Neuronal stem cell (in vitro differentiated cells): ENCODE measurements at regions not wholly inside any gene's neighbourhood (a gene's known extent, or its start where the extent isn't known, plus 50 kb on each side); places are given as distances from the start of the nearest gene placed in this dataset.

Experiments
- DNase-seq: peaks from one replicate; pipeline ENCODE4 v3.0.0-alpha.2; 2013; ENCODE audit warnings: low spot score
- H2AFZ ChIP-seq: one replicate; pipeline ENCODE4 v1.6.1; 2013; ENCODE audit warnings: mild to moderate bottlenecking, low read length, inconsistent platforms
- H2AK5ac ChIP-seq: 2 replicates; pipeline ENCODE4 v1.6.1; 2013; ENCODE audit warnings: low read depth, mild to moderate bottlenecking, inconsistent platforms, low read length, moderate library complexity, mixed read lengths
- H2BK120ac ChIP-seq: 2 replicates; pipeline ENCODE4 v1.6.1; 2013; ENCODE audit warnings: low read depth, mild to moderate bottlenecking, inconsistent platforms, low read length, moderate library complexity, mixed read lengths
- H2BK12ac ChIP-seq: one replicate; pipeline ENCODE4 v1.6.1; 2013; ENCODE audit warnings: low read length, inconsistent platforms
- H2BK15ac ChIP-seq: 2 replicates; pipeline ENCODE4 v1.6.1; 2013; ENCODE audit warnings: mild to moderate bottlenecking, low read length, inconsistent platforms, mixed read lengths
- H2BK5ac ChIP-seq: one replicate; pipeline ENCODE4 v1.6.1; 2013; ENCODE audit warnings: inconsistent platforms, mild to moderate bottlenecking, low read length, moderate library complexity
- H3K14ac ChIP-seq: one replicate; pipeline ENCODE4 v1.6.1; 2013; ENCODE audit warnings: low read length, inconsistent platforms
- H3K18ac ChIP-seq: 2 replicates; pipeline ENCODE4 v1.6.1; 2013; ENCODE audit warnings: low read length, inconsistent platforms
- H3K23ac ChIP-seq: 2 replicates; pipeline ENCODE4 v1.6.1; 2013; ENCODE audit warnings: low read depth, mild to moderate bottlenecking, mixed read lengths, low read length, inconsistent platforms; ENCODE audit not compliant: poor library complexity
- H3K27ac ChIP-seq: replicated peaks from 3 replicates; pipeline ENCODE4 v1.5.1; 2013; ENCODE audit warnings: low read length, inconsistent platforms
- H3K27me3 ChIP-seq, 3 experiments: 2 replicates each; pipeline ENCODE4 v1.6.1; 2013; ENCODE audit warnings: low read length in 3 of 3, mild to moderate bottlenecking in 2 of 3, inconsistent platforms in 1 of 3, low read depth in 1 of 3, mixed read lengths in 1 of 3, moderate library complexity in 1 of 3; ENCODE audit not compliant: control insufficient read depth in 3 of 3, insufficient read depth in 3 of 3
- H3K36me3 ChIP-seq, 2 donors: replicated peaks in 1 of 2; 2 replicates each; pipeline ENCODE4 v1.6.1; 2013; ENCODE audit warnings: low read length in 2 of 2; ENCODE audit not compliant: control insufficient read depth in 2 of 2, insufficient read depth in 2 of 2
- H3K4ac ChIP-seq: 2 replicates; pipeline ENCODE4 v1.6.1; 2013; ENCODE audit warnings: inconsistent platforms, mild to moderate bottlenecking, low read length, moderate library complexity
- H3K4me1 ChIP-seq, 2 donors: 1 replicate in 1 of 2; 2 replicates in 1 of 2; pipeline ENCODE4 v1.6.1; 2013; ENCODE audit warnings: low read length in 2 of 2, low read depth in 1 of 2; ENCODE audit not compliant: control insufficient read depth in 2 of 2, insufficient read depth in 1 of 2
- H3K4me2 ChIP-seq: one replicate; pipeline ENCODE4 v1.6.1; 2013; ENCODE audit warnings: mild to moderate bottlenecking, low read length, inconsistent platforms; ENCODE audit not compliant: insufficient read depth, poor library complexity, severe bottlenecking
- H3K4me3 ChIP-seq, 2 donors: 2 replicates each; pipeline ENCODE4 v1.5.1; 2013; ENCODE audit warnings: low read length in 2 of 2, mild to moderate bottlenecking in 2 of 2, inconsistent platforms in 1 of 2, moderate library complexity in 1 of 2
- H3K79me1 ChIP-seq: one replicate; pipeline ENCODE4 v1.6.1; 2013; ENCODE audit warnings: low read depth, mild to moderate bottlenecking, inconsistent platforms, low read length, moderate library complexity
- H3K9ac ChIP-seq: one replicate; pipeline ENCODE4 v1.6.1; 2013; ENCODE audit warnings: mild to moderate bottlenecking, low read depth, low read length, inconsistent platforms; ENCODE audit not compliant: poor library complexity
- H3K9me3 ChIP-seq, 2 donors: replicated peaks in 1 of 2; 2 replicates each; pipeline versions ENCODE3 to v1.6.1; 2013; ENCODE audit warnings: low read length in 2 of 2, mild to moderate bottlenecking in 2 of 2, inconsistent platforms in 1 of 2, low read depth in 1 of 2, mixed read lengths in 1 of 2, moderate library complexity in 1 of 2; ENCODE audit not compliant: control insufficient read depth in 2 of 2, insufficient read depth in 1 of 2
- H4K8ac ChIP-seq: one replicate; pipeline ENCODE4 v1.6.1; 2013; ENCODE audit warnings: low read depth, mild to moderate bottlenecking, inconsistent platforms, low read length, moderate library complexity
- H4K91ac ChIP-seq: one replicate; pipeline ENCODE4 v1.6.1; 2013; ENCODE audit warnings: low read length, low read depth, mild to moderate bottlenecking, inconsistent platforms; ENCODE audit not compliant: poor library complexity
- WGBS, 2 donors: extraction: QIAGEN DNeasy Blood & Tissue Kit; methylation state at CpG; one replicate each; pipeline ENCODE4 v1.1.7; 2013; ENCODE audit warnings: missing lambda C conversion rate in 2 of 2, mixed read lengths in 1 of 2; ENCODE audit not compliant: insufficient read length in 2 of 2, insufficient replicate concordance in 1 of 2; ENCODE audit errors: extremely low coverage in 2 of 2; 5-methylcytosine and 5-hydroxymethylcytosine counted together

GRCh38 chr2:35174845-35175244 lies 1180.7 kb upstream of the CRIM1 start:
- no peak overlapping the region for H3K23ac ChIP-seq
- H4K8ac ChIP-seq: no peak overlapping the region
- H3K79me1 ChIP-seq: no peaks in the 10 kb centered on the region
- no peak overlapping the region for H3K4me3 ChIP-seq
- no peak overlapping the region for H3K14ac ChIP-seq
- no peak overlapping the region for H2BK5ac ChIP-seq
- H3K4ac ChIP-seq: no peak overlapping the region
- no peak for DNase-seq
- H3K9ac ChIP-seq: no peak overlapping the region
- no peak overlapping the region for H2AFZ ChIP-seq
- H4K91ac ChIP-seq: no peak overlapping the region
- H3K36me3 ChIP-seq: no peaks in the 10 kb centered on the region
- H3K9me3 ChIP-seq: no peaks in the 10 kb centered on the region
- H2BK15ac ChIP-seq: no peak overlapping the region
- H2BK12ac ChIP-seq: no peak overlapping the region
- no peaks in the 10 kb centered on the region for H3K27me3 ChIP-seq
- H2BK120ac ChIP-seq: no peak overlapping the region
- WGBS, 2 donors: no CpG with 5 or more reads among the region's 7 CpGs
- no peak overlapping the region for H3K18ac ChIP-seq
- H3K27ac ChIP-seq: no peak overlapping the region
- H2AK5ac ChIP-seq: no peak overlapping the region
- H3K4me2 ChIP-seq: no peak overlapping the region
- no peaks in the 10 kb centered on the region for H3K4me1 ChIP-seq

GRCh38 chr2:35172687-35173086 lies 1182.9 kb upstream of the CRIM1 start:
- no peak overlapping the region for H2BK12ac ChIP-seq
- H3K79me1 ChIP-seq: no peaks in the 10 kb centered on the region
- no peak overlapping the region for H3K4ac ChIP-seq
- no peak for DNase-seq
- H2AFZ ChIP-seq: no peak overlapping the region
- H3K9me3 ChIP-seq: no peaks in the 10 kb centered on the region
- H4K91ac ChIP-seq: no peak overlapping the region
- no peak overlapping the region for H3K23ac ChIP-seq
- no peak overlapping the region for H3K9ac ChIP-seq
- no peak overlapping the region for H2AK5ac ChIP-seq
- H3K4me2 ChIP-seq: no peak overlapping the region
- H2BK15ac ChIP-seq: no peak overlapping the region
- H3K4me1 ChIP-seq: no peaks in the 10 kb centered on the region
- H4K8ac ChIP-seq: no peak overlapping the region
- no peaks in the 10 kb centered on the region for H3K36me3 ChIP-seq
- no peak overlapping the region for H3K14ac ChIP-seq
- no peak overlapping the region for H3K27ac ChIP-seq
- no peak overlapping the region for H2BK5ac ChIP-seq
- no peak overlapping the region for H2BK120ac ChIP-seq
- no peak overlapping the region for H3K4me3 ChIP-seq
- WGBS, 2 donors: no CpG with 5 or more reads among the region's 2 CpGs
- no peak overlapping the region for H3K18ac ChIP-seq
- H3K27me3 ChIP-seq: no peaks in the 10 kb centered on the region

GRCh38 chr2:35168351-35168750 lies 1187.2 kb upstream of the CRIM1 start:
- no peak overlapping the region for H2BK12ac ChIP-seq
- no peak overlapping the region for H4K8ac ChIP-seq
- H3K4me1 ChIP-seq: no peaks in the 10 kb centered on the region
- H3K36me3 ChIP-seq: no peaks in the 10 kb centered on the region
- no peak overlapping the region for H3K18ac ChIP-seq
- H3K9me3 ChIP-seq: no peaks in the 10 kb centered on the region
- H3K4me2 ChIP-seq: no peak overlapping the region
- H3K9ac ChIP-seq: no peak overlapping the region
- no peak for DNase-seq
- no peaks in the 10 kb centered on the region for H3K27me3 ChIP-seq
- H3K4me3 ChIP-seq: no peak overlapping the region
- H3K14ac ChIP-seq: no peak overlapping the region
- no peak overlapping the region for H2AFZ ChIP-seq
- H3K79me1 ChIP-seq: no peaks in the 10 kb centered on the region
- no peak overlapping the region for H2BK5ac ChIP-seq
- H2BK15ac ChIP-seq: no peak overlapping the region
- H4K91ac ChIP-seq: no peak overlapping the region
- H3K27ac ChIP-seq: no peak overlapping the region
- H2AK5ac ChIP-seq: no peak overlapping the region
- H3K23ac ChIP-seq: no peak overlapping the region
- no peak overlapping the region for H3K4ac ChIP-seq
- H2BK120ac ChIP-seq: no peak overlapping the region

- no peak overlapping the region for H3K4me2 ChIP-seq
- H4K91ac ChIP-seq: no peak overlapping the region
- no peak overlapping the region for H3K4ac ChIP-seq
- H2BK5ac ChIP-seq: no peak overlapping the region
- H2AK5ac ChIP-seq: no peak overlapping the region
- no CpG with 5 or more reads among the region's 2 CpGs for WGBS, 2 donors
- H3K4me3 ChIP-seq: no peak overlapping the region
- no peak overlapping the region for H3K23ac ChIP-seq
- H3K14ac ChIP-seq: no peak overlapping the region
- DNase-seq: no peak
- H2AFZ ChIP-seq: no peak overlapping the region
- no peak overlapping the region for H4K8ac ChIP-seq
- no peaks in the 10 kb centered on the region for H3K79me1 ChIP-seq
- no peak overlapping the region for H2BK15ac ChIP-seq
- no peaks in the 10 kb centered on the region for H3K36me3 ChIP-seq
- H3K27ac ChIP-seq: no peak overlapping the region
- H3K27me3 ChIP-seq: no peaks in the 10 kb centered on the region
- no peaks in the 10 kb centered on the region for H3K4me1 ChIP-seq
- no peak overlapping the region for H2BK120ac ChIP-seq
- no peak overlapping the region for H3K9ac ChIP-seq
- no peak overlapping the region for H2BK12ac ChIP-seq
- H3K18ac ChIP-seq: no peak overlapping the region
- no peaks in the 10 kb centered on the region for H3K9me3 ChIP-seq
These were observed 1191.6 kb upstream of the CRIM1 start for GRCh38 chr2:35163948-35164347.
